NCI-H2029 (cell line): ENCODE measurements at regions not wholly inside any gene's neighbourhood (a gene's known extent, or its start where the extent isn't known, plus 50 kb on each side); places are given as distances from the start of the nearest gene placed in this dataset.

Experiments
- DNase-seq: peaks from one replicate; lab custom pipeline; 2025; lab: John Stamatoyannopoulos, UW

GRCh38 chr6:125491860-125492618 is 190.3 kb upstream of the HDDC2 start:
- no peak for DNase-seq

GRCh38 chr6:125498606-125499005 is 196.8 kb upstream of the HDDC2 start:
- no peak for DNase-seq

GRCh38 chr6:125499535-125499934 is 197.8 kb upstream of the HDDC2 start:
- DNase-seq = no peak

GRCh38 chr6:125503181-125503580 is 201.4 kb upstream of the HDDC2 start:
- no peak for DNase-seq

- DNase-seq = peak; percentile 96
These were observed 206.4 kb upstream of the HDDC2 start for GRCh38 chr6:125507987-125508655.

GRCh38 chr6:125508793-125509192 is 207.0 kb upstream of the HDDC2 start:
- DNase-seq = no peak

GRCh38 chr6:125509477-125509876 is 207.7 kb upstream of the HDDC2 start:
- DNase-seq = no peak

- DNase-seq = no peak
These were observed 208.6 kb upstream of the HDDC2 start for GRCh38 chr6:125510405-125510804.

- peak; percentile 99 for DNase-seq
These were observed 210.1 kb upstream of the HDDC2 start for GRCh38 chr6:125511809-125512396.

GRCh38 chr6:125512621-125513020 is 210.9 kb upstream of the HDDC2 start:
- peak; percentile 68 for DNase-seq

- DNase-seq = no peak
These were observed 212.2 kb upstream of the HDDC2 start for GRCh38 chr6:125513978-125514377.

- no peak for DNase-seq
These were observed 214.9 kb upstream of the HDDC2 start for GRCh38 chr6:125516644-125517043.

GRCh38 chr6:125519367-125519766 is 217.6 kb upstream of the HDDC2 start:
- peak; percentile 42 for DNase-seq

- DNase-seq = no peak
These were observed 222.6 kb upstream of the HDDC2 start for GRCh38 chr6:125524356-125524755.

- no peak for DNase-seq
These were observed 223.3 kb upstream of the HEY2 start for GRCh38 chr6:125526007-125526720.

GRCh38 chr6:125528621-125529041 is 220.8 kb upstream of the HEY2 start:
- DNase-seq = no peak

GRCh38 chr6:125529061-125529460 is 220.4 kb upstream of the HEY2 start:
- DNase-seq = no peak

GRCh38 chr6:125533710-125534397 is 215.6 kb upstream of the HEY2 start:
- DNase-seq = peak; percentile 25

GRCh38 chr6:125534430-125535263 is 214.8 kb upstream of the HEY2 start:
- DNase-seq = no peak

GRCh38 chr6:125537090-125537489 is 212.3 kb upstream of the HEY2 start:
- DNase-seq = no peak

- no peak for DNase-seq
These were observed 209.5 kb upstream of the HEY2 start for GRCh38 chr6:125539892-125540291.
